GM12891 (cell line): ENCODE measurements at regions not wholly inside any gene's neighbourhood (a gene's known extent, or its start where the extent isn't known, plus 50 kb on each side); places are given as distances from the start of the nearest gene placed in this dataset.

ENCODE experiments used
- PAX5 ChIP-seq: IDR thresholded peaks from 2 replicates; pipeline ENCODE4 v1.6.1; 2011; ENCODE audit warnings: low read length, moderate library complexity, mild to moderate bottlenecking; ENCODE audit not compliant: insufficient read depth, severe bottlenecking
- POLR2A ChIP-seq: IDR thresholded peaks from 2 replicates; pipeline ENCODE4 v1.6.1; 2011; ENCODE audit warnings: low read depth, low read length, control low read depth
- POLR2AphosphoS5 ChIP-seq: IDR thresholded peaks from 2 replicates; pipeline ENCODE4 v1.6.1; 2011; ENCODE audit warnings: low read depth, low read length, control low read depth
- POU2F2 ChIP-seq: IDR thresholded peaks from 2 replicates; pipeline ENCODE4 v1.6.1; 2011; ENCODE audit warnings: low read depth, mild to moderate bottlenecking, control low read depth, low read length, moderate library complexity
- SPI1 ChIP-seq: IDR thresholded peaks from 2 replicates; pipeline ENCODE4 v1.6.1; 2011; ENCODE audit warnings: low read depth, low read length, control low read depth
- TAF1 ChIP-seq: IDR thresholded peaks from 2 replicates; pipeline ENCODE4 v1.6.1; 2011; ENCODE audit warnings: low read depth, low read length, control low read depth

GRCh38 chr18:75624869-75625268 lies 197.4 kb upstream of the SMIM21 start:
- TF ChIP-seq TAF1 (no peak), POLR2A (no peak), POU2F2 (no peak), POLR2AphosphoS5 (no peak), SPI1 (no peak), PAX5 (no peak)
